Calu3 (cell line): ENCODE measurements at regions not wholly inside any gene's neighbourhood (a gene's known extent, or its start where the extent isn't known, plus 50 kb on each side); places are given as distances from the start of the nearest gene placed in this dataset.

ENCODE experiments used
- BruUV-seq: library from RNA; stranded (reverse); fragments of 400-500 nt; replicated peaks from 2 replicates; lab custom pipeline; 2021; lab: Mats Ljungman, UMichigan
- CTCF ChIA-PET: fragments of 300-600 bp; sonication (Branson Sonifier 250); formaldehyde crosslinking; loops from one replicate; lab custom pipeline; 2022; ENCODE audit warnings: antibody characterized with exemption; lab: Charles Lee
- DNase-seq: peaks from one replicate; pipeline ENCODE4 v3.0.0; 2022
- H3K27ac Mint-ChIP-seq: one replicate; pipeline ENCODE4 v1.8.0; 2022; ENCODE audit warnings: mixed read lengths; ENCODE audit not compliant: unreplicated experiment
- H3K27me3 Mint-ChIP-seq: one replicate; pipeline ENCODE4 v1.8.0; 2022; ENCODE audit warnings: mixed read lengths; ENCODE audit not compliant: unreplicated experiment
- H3K36me3 Mint-ChIP-seq: one replicate; pipeline ENCODE4 v1.8.0; 2022; ENCODE audit warnings: mild to moderate bottlenecking, moderate library complexity, mixed read lengths; ENCODE audit not compliant: insufficient read depth, unreplicated experiment
- H3K4me1 Mint-ChIP-seq: one replicate; pipeline ENCODE4 v1.8.0; 2022; ENCODE audit warnings: mild to moderate bottlenecking, low read depth, mixed read lengths; ENCODE audit not compliant: unreplicated experiment
- H3K4me3 Mint-ChIP-seq: one replicate; pipeline ENCODE4 v1.8.0; 2022; ENCODE audit warnings: mild to moderate bottlenecking, low read depth, moderate library complexity, mixed read lengths; ENCODE audit not compliant: unreplicated experiment
- H3K9me3 Mint-ChIP-seq: one replicate; pipeline ENCODE4 v1.8.0; 2022; ENCODE audit warnings: low read depth, mixed read lengths; ENCODE audit not compliant: unreplicated experiment
- intact Hi-C: fragments of 100-400 bp; cut with micrococcal nuclease; formaldehyde crosslinking; loops from one replicate; pipeline ENCODE4 v1.10.0; 2022; ENCODE audit not compliant: unreplicated experiment
- TF ChIP-seq, protein P1 (sequence below): fragments of 200-600 bp; IDR thresholded peaks from one replicate; pipeline ENCODE4 v1.8.0; 2022; ENCODE audit warnings: antibody characterized with exemption; ENCODE audit not compliant: unreplicated experiment

- TF ChIP-seq, protein P1, sequence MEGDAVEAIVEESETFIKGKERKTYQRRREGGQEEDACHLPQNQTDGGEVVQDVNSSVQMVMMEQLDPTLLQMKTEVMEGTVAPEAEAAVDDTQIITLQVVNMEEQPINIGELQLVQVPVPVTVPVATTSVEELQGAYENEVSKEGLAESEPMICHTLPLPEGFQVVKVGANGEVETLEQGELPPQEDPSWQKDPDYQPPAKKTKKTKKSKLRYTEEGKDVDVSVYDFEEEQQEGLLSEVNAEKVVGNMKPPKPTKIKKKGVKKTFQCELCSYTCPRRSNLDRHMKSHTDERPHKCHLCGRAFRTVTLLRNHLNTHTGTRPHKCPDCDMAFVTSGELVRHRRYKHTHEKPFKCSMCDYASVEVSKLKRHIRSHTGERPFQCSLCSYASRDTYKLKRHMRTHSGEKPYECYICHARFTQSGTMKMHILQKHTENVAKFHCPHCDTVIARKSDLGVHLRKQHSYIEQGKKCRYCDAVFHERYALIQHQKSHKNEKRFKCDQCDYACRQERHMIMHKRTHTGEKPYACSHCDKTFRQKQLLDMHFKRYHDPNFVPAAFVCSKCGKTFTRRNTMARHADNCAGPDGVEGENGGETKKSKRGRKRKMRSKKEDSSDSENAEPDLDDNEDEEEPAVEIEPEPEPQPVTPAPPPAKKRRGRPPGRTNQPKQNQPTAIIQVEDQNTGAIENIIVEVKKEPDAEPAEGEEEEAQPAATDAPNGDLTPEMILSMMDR = no peak
- H3K27me3 Mint-ChIP-seq = no peaks in the 10 kb centered on the region
- CTCF ChIA-PET = no interaction called here
- H3K36me3 Mint-ChIP-seq = no peaks in the 10 kb centered on the region
- intact Hi-C loops = no loop called here
- no peak overlapping the region for H3K27ac Mint-ChIP-seq
- H3K9me3 Mint-ChIP-seq = no peaks in the 10 kb centered on the region
- no peak overlapping the region for H3K4me3 Mint-ChIP-seq
- no TSS peak for BruUV-seq
- DNase-seq = no peak
- peaks cover 13% of the 10 kb centered on the region for H3K4me1 Mint-ChIP-seq
Measured at GRCh38 chr5:34496701-34497469, 159.2 kb upstream of the RAI14 start.

DNA sequence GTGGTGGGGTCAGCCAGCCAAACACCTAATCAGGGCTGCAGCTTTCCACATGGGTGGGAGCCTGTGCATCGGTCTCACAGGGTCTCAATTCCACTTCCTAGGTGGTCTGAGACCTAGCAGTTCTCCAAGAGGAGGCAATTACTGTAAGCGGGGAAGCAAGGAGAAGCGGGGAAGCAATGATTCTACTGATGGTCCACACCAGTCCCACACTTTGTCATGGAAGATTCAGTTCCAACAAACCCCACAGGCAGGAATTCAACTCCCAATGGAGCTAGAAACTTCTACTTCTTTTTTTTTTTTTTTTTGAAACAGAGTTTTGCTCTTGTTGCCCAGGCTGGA is 158.7 kb upstream of the RAI14 start:
- H3K4me3 Mint-ChIP-seq = no peak overlapping the region
- no peaks in the 10 kb centered on the region for H3K36me3 Mint-ChIP-seq
- TF ChIP-seq, protein P1 = no peak
- H3K4me1 Mint-ChIP-seq = peaks cover 13% of the 10 kb centered on the region
- CTCF ChIA-PET = no interaction called here
- H3K27ac Mint-ChIP-seq = no peak overlapping the region
- intact Hi-C loops = no loop called here
- DNase-seq = no peak
- no TSS peak for BruUV-seq
- H3K9me3 Mint-ChIP-seq = no peaks in the 10 kb centered on the region
- no peaks in the 10 kb centered on the region for H3K27me3 Mint-ChIP-seq

DNA sequence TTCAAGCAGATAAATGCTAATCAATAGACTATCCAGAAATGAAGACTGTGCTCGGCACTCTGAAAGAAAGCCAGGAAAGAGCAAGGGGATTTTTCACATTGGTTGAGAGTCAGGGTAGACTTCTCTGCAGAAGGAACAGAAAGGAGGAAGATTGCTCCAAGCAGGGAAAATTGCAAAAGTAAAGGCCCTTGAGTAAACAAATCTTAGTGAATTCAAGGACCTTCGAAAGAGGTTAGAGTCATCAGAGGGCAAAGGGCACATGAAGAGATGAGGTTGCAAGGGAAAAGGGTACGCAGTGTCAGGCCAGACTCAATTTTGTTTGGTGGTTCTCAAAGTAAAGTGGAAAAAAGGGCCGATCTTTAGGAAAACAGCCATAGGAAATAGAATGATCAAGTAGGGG is 157.6 kb upstream of the RAI14 start:
- DNase-seq = no peak
- intact Hi-C loops = no loop called here
- CTCF ChIA-PET = no interaction called here
- H3K9me3 Mint-ChIP-seq = no peaks in the 10 kb centered on the region
- BruUV-seq = no TSS peak
- H3K36me3 Mint-ChIP-seq = no peaks in the 10 kb centered on the region
- H3K27me3 Mint-ChIP-seq = no peaks in the 10 kb centered on the region
- H3K4me3 Mint-ChIP-seq = no peak overlapping the region
- H3K4me1 Mint-ChIP-seq = peaks cover 13% of the 10 kb centered on the region
- TF ChIP-seq, protein P1 = no peak
- H3K27ac Mint-ChIP-seq = peak overlapping the region; percentile 21

- intact Hi-C loops = no loop called here
- no peak for DNase-seq
- no peak overlapping the region for H3K27ac Mint-ChIP-seq
- peaks cover 13% of the 10 kb centered on the region for H3K4me1 Mint-ChIP-seq
- TF ChIP-seq, protein P1 = no peak
- CTCF ChIA-PET = no interaction called here
- H3K36me3 Mint-ChIP-seq = no peaks in the 10 kb centered on the region
- H3K9me3 Mint-ChIP-seq = no peaks in the 10 kb centered on the region
- no peak overlapping the region for H3K4me3 Mint-ChIP-seq
- no TSS peak for BruUV-seq
- H3K27me3 Mint-ChIP-seq = no peaks in the 10 kb centered on the region
Measured at GRCh38 chr5:34499001-34499734, 157.0 kb upstream of the RAI14 start.
